ENCODE measurements at regions not wholly inside any gene's neighbourhood (a gene's known extent, or its start where the extent isn't known, plus 50 kb on each side); places are given as distances from the start of the nearest gene placed in this dataset.

DNA sequence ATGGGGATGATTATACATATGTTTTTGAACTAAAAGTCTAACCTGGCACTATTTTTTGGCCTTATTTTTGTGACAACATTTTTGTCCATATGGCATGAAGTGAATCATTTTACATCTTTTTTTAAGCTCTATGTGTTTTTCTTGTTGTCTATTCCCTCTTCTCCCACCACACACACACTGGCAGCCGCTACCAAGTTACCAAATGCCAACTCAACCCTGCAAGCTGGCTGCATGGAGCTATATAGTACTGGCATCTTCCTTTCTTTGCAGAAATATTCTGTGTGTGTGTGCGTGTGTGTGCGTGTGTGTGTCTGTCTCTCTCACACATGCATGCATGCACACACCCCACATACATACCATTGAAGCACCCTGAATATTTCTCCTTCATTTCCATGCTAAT lies 278.9 kb upstream of the SOX5 start:
- Histone ChIP-seq H3K4me3 (no peak overlapping the region), H3K36me3 (ENCODE audit: control insufficient read depth, insufficient read depth, low read length) (no peaks in the 10 kb centered on the region), H4K20me1 (replicated peaks; ENCODE audit: control insufficient read depth, insufficient read depth, low read length) (no peaks in the 10 kb centered on the region), H3K9me1 (ENCODE audit: control insufficient read depth, insufficient read depth, low read length) (no peaks in the 10 kb centered on the region), H3K4me1 (replicated peaks in 1 of 2; ENCODE audit: control insufficient read depth in 2 of 2, insufficient read depth in 2 of 2, low read length in 2 of 2) (no peaks in the 10 kb centered on the region), H3K9ac (ENCODE audit: insufficient read depth in 1 of 2, low read depth in 2 of 2, low read length in 2 of 2) (no peak overlapping the region), H3K79me2 (ENCODE audit: control insufficient read depth, insufficient read depth, low read length) (no peaks in the 10 kb centered on the region), H3K4me2 (ENCODE audit: insufficient read depth, low read length) (no peak overlapping the region), H3K9me3 (replicated peaks; ENCODE audit: control insufficient read depth, insufficient read depth, low read depth, low read length) (no peaks in the 10 kb centered on the region), H3K27ac (ENCODE audit: extremely low read depth, low read depth, low read length) (no peak overlapping the region), H3K27me3 (ENCODE audit: control insufficient read depth in 2 of 2, insufficient read depth in 2 of 2, low read length in 2 of 2) (peaks cover 8 to 9% of the 10 kb centered on the region in 2 experiments; a peak in 4 of 5 replicates), H2AFZ (ENCODE audit: low read depth, low read length) (no peak overlapping the region)
- WGBS (ENCODE audit: insufficient coverage, low coverage, missing lambda C conversion rate) = 12% methylated on average over 3 of the region's 3 CpGs
- POLR2A ChIA-PET = interaction anchor here (0.7 kb wide), 1 partner anchor 899 kb away, joined by 3 read pairs; no protein-coding TSS in a partner anchor
- FAIRE-seq (no peak), DNase-seq (ENCODE audit: extremely low read depth in 1 of 4, low spot score in 3 of 4) (no peak), ATAC-seq (no peak)
- intact Hi-C loops (cut with micrococcal nuclease) = no loop called here
- CTCF ChIA-PET (ENCODE audit: low intra/inter-chr PET ratio) = no interaction called here
- in situ Hi-C loops (cut with MboI) = no loop called here
- BruUV-seq (replicated peaks) = no TSS peak
- no peak for TF ChIP-seq JUNB (CRISPR knock-in tag; conservative IDR thresholded peaks at IDR 0.05)
- TF ChIP-seq EWSR1 (IDR thresholded peaks at IDR 0.05; ENCODE audit: borderline replicate concordance, low read depth, partially characterized antibody) = no peak
- TF ChIP-seq TEAD1 (CRISPR knock-in tag; IDR thresholded peaks at IDR 0.05) = no peak
- TF ChIP-seq NCOA4 (IDR thresholded peaks at IDR 0.05; ENCODE audit: partially characterized antibody) = no peak
- TF ChIP-seq, protein P1, sequence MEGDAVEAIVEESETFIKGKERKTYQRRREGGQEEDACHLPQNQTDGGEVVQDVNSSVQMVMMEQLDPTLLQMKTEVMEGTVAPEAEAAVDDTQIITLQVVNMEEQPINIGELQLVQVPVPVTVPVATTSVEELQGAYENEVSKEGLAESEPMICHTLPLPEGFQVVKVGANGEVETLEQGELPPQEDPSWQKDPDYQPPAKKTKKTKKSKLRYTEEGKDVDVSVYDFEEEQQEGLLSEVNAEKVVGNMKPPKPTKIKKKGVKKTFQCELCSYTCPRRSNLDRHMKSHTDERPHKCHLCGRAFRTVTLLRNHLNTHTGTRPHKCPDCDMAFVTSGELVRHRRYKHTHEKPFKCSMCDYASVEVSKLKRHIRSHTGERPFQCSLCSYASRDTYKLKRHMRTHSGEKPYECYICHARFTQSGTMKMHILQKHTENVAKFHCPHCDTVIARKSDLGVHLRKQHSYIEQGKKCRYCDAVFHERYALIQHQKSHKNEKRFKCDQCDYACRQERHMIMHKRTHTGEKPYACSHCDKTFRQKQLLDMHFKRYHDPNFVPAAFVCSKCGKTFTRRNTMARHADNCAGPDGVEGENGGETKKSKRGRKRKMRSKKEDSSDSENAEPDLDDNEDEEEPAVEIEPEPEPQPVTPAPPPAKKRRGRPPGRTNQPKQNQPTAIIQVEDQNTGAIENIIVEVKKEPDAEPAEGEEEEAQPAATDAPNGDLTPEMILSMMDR (IDR thresholded peaks at IDR 0.05 in 2 of 3, conservative IDR thresholded peaks at IDR 0.05 in 1 of 3; ENCODE audit: insufficient read depth in 2 of 3, low read depth in 1 of 3, low read length in 3 of 3) = no peak
- no peak for TF ChIP-seq CEBPG (CRISPR knock-in tag; IDR thresholded peaks at IDR 0.05)
- no peak for TF ChIP-seq CEBPG (tag; conservative IDR thresholded peaks at IDR 0.05 in 1 of 2, IDR thresholded peaks at IDR 0.05 in 1 of 2)
- no peak for TF ChIP-seq TOE1 (IDR thresholded peaks at IDR 0.05; ENCODE audit: borderline replicate concordance)
- no peak for TF ChIP-seq TOE1 (CRISPR knock-in tag; IDR thresholded peaks at IDR 0.05; ENCODE audit: borderline replicate concordance, low read depth)
- TF ChIP-seq, protein P2, sequence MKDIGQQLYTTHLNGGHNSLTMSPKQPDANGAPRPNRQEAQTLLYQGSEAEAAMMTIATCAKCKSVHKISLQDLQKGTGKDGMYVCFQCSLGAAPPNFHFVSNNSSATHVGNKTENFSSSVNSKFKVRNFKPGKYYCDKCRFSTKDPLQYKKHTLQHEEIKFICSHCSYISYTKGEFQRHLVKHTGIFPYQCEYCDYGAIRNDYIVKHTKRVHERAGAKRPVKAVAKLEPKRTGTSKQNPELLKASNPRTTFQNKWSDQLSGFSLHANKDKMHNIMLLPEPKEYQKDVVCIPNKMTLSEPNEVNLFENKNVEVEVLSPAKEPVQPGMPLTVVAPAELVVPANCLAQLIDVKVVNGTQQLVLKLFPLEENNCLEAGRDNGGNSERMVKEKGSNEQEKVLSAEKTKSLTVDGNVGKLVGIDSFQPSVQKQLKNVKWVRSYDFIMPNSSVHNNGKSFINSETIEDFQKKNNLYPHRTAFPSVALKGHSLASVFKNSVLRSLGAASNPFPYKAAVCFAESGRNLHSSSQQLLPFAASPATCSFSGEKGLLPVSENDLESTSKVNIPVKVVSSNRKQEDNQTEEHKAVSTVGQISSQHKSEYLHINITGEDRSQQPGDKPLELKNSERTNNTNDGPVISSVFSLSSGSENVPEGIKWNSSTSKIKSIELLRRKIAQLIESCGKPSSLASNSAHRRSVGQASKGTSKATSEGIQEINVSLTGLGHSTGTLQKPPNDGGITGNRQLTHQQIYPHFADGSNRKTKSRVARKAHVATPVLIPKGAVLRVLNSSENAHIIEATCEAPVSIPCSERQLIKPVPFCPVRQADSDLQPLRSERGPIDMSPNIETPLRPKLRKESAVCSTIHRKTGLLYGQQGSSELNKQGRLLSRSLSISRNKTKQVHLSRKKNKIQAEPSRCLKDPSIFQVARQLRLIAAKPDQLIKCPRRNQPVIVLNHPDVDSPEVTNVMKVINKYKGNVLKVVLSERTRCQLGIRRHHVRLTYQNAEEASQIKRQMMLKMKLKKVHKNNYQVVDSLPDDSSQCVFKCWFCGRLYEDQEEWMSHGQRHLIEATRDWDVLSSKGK (CRISPR knock-in tag; IDR thresholded peaks at IDR 0.05) = no peak
- TF ChIP-seq, protein P3, sequence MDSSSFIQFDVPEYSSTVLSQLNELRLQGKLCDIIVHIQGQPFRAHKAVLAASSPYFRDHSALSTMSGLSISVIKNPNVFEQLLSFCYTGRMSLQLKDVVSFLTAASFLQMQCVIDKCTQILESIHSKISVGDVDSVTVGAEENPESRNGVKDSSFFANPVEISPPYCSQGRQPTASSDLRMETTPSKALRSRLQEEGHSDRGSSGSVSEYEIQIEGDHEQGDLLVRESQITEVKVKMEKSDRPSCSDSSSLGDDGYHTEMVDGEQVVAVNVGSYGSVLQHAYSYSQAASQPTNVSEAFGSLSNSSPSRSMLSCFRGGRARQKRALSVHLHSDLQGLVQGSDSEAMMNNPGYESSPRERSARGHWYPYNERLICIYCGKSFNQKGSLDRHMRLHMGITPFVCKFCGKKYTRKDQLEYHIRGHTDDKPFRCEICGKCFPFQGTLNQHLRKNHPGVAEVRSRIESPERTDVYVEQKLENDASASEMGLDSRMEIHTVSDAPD (CRISPR knock-in tag; IDR thresholded peaks at IDR 0.05) = no peak
- TF ChIP-seq ZFP30 (CRISPR knock-in tag; IDR thresholded peaks at IDR 0.05; ENCODE audit: borderline replicate concordance) = no peak
- TF ChIP-seq ZNF23 (CRISPR knock-in tag; IDR thresholded peaks at IDR 0.05) = no peak
- TF ChIP-seq SIN3A (IDR thresholded peaks at IDR 0.05; ENCODE audit: borderline replicate concordance in 2 of 2, control insufficient read depth in 1 of 2, low read depth in 2 of 2, low read length in 2 of 2) = no peak
- TF ChIP-seq RBFOX2 (IDR thresholded peaks at IDR 0.05; ENCODE audit: low read depth, low read length) = no peak
- no peak for TF ChIP-seq POLR3G (IDR thresholded peaks at IDR 0.05; ENCODE audit: extremely low read depth, insufficient read length, insufficient replicate concordance)
